ENCODE measurements at regions not wholly inside any gene's neighbourhood (a gene's known extent, or its start where the extent isn't known, plus 50 kb on each side); places are given as distances from the start of the nearest gene placed in this dataset.

- peaks cover 3% of the 10 kb centered on the region for H3K4me1 ChIP-seq (ENCODE audit: insufficient read depth)
- no peak for DNase-seq
- intact Hi-C loops (cut with DNase I): no loop called here
- 49 to 68% (median 60%) methylated on average over 8 of the region's 8 CpGs for WGBS, 3 donors
- no peak overlapping the region for H3K4me3 ChIP-seq
- H3K27me3 ChIP-seq: no peaks in the 10 kb centered on the region
- no peak overlapping the region for H3K27ac ChIP-seq
- no peaks in the 10 kb centered on the region for H3K36me3 ChIP-seq
- no peaks in the 10 kb centered on the region for H3K9me3 ChIP-seq
- TF ChIP-seq POLR2A (IDR thresholded peaks at IDR 0.05) (no peak), EP300 (IDR thresholded peaks at IDR 0.05) (no peak), CTCF (IDR thresholded peaks at IDR 0.05) (no peak)
Observed at GRCh38 chr3:56890448-56891091, 88.8 kb upstream of the ARHGEF3 start.

GRCh38 chr3:56889131-56889530 is 87.4 kb upstream of the ARHGEF3 start:
- DNase-seq: peak; percentile 38 to 53 (median 52)
- Histone ChIP-seq H3K9me3 (no peaks in the 10 kb centered on the region), H3K27me3 (no peaks in the 10 kb centered on the region), H3K4me1 (ENCODE audit: insufficient read depth) (peaks cover 3% of the 10 kb centered on the region), H3K4me3 (no peak overlapping the region), H3K36me3 (no peaks in the 10 kb centered on the region), H3K27ac (no peak overlapping the region)
- TF ChIP-seq CTCF (IDR thresholded peaks at IDR 0.05): no peak
- intact Hi-C loops (cut with DNase I): no loop called here
- 22 to 41% (median 23%) methylated on average over 7 of the region's 7 CpGs for WGBS, 3 donors

GRCh38 chr3:56887402-56888025 is 85.8 kb upstream of the ARHGEF3 start:
- DNase-seq: no peak
- TF ChIP-seq EP300 (IDR thresholded peaks at IDR 0.05) (no peak), POLR2A (IDR thresholded peaks at IDR 0.05) (no peak), CTCF (IDR thresholded peaks at IDR 0.05) (no peak)
- H3K27ac ChIP-seq: no peak overlapping the region
- H3K9me3 ChIP-seq: no peaks in the 10 kb centered on the region
- peaks cover 3% of the 10 kb centered on the region for H3K4me1 ChIP-seq (ENCODE audit: insufficient read depth)
- 52 to 67% (median 58%) methylated on average over 2 of the region's 2 CpGs for WGBS, 3 donors
- no peaks in the 10 kb centered on the region for H3K36me3 ChIP-seq
- intact Hi-C loops (cut with DNase I): no loop called here
- no peaks in the 10 kb centered on the region for H3K27me3 ChIP-seq
- H3K4me3 ChIP-seq: no peak overlapping the region

- Histone ChIP-seq H3K27me3 (no peaks in the 10 kb centered on the region), H3K4me3 (no peak overlapping the region), H3K4me1 (ENCODE audit: insufficient read depth) (peaks cover 3% of the 10 kb centered on the region), H3K9me3 (no peaks in the 10 kb centered on the region), H3K36me3 (no peaks in the 10 kb centered on the region), H3K27ac (no peak overlapping the region)
- 78 to 82% (median 82%) methylated on average over 6 of the region's 6 CpGs for WGBS, 3 donors
- DNase-seq: no peak
- intact Hi-C loops (cut with DNase I): no loop called here
- no peak for TF ChIP-seq CTCF (IDR thresholded peaks at IDR 0.05)
- no peak for TF ChIP-seq EP300 (IDR thresholded peaks at IDR 0.05)
- TF ChIP-seq POLR2A (IDR thresholded peaks at IDR 0.05): no peak
Observed at GRCh38 chr3:56886314-56886713, 84.6 kb upstream of the ARHGEF3 start.
